H9 (cell line): ENCODE measurements at regions not wholly inside any gene's neighbourhood (a gene's known extent, or its start where the extent isn't known, plus 50 kb on each side); places are given as distances from the start of the nearest gene placed in this dataset.

Experiments used
- DNase-seq: peaks from one replicate; pipeline ENCODE4 v3.0.0-alpha.2; 2017
- H2AFZ ChIP-seq: one replicate; pipeline ENCODE4 v1.6.1; 2013; ENCODE audit warnings: mild to moderate bottlenecking, low read length, control low read depth, moderate library complexity
- H2AK5ac ChIP-seq: 2 replicates; pipeline ENCODE4 v1.6.1; 2013; ENCODE audit warnings: low read length, control low read depth, mixed read lengths; ENCODE audit not compliant: insufficient read length
- H2BK120ac ChIP-seq: one replicate; pipeline ENCODE4 v1.6.1; 2013; ENCODE audit warnings: low read depth, mild to moderate bottlenecking, low read length, control low read depth, inconsistent platforms; ENCODE audit not compliant: poor library complexity, severe bottlenecking
- H2BK12ac ChIP-seq: 2 replicates; pipeline ENCODE4 v1.6.1; 2013; ENCODE audit warnings: low read length, control low read depth, mixed read lengths, low read depth; ENCODE audit not compliant: insufficient read length
- H2BK15ac ChIP-seq: 2 replicates; pipeline ENCODE4 v1.6.1; 2013; ENCODE audit warnings: low read depth, low read length, control low read depth
- H2BK20ac ChIP-seq: one replicate; pipeline ENCODE4 v1.6.1; 2013; ENCODE audit warnings: low read depth, mild to moderate bottlenecking, low read length, control low read depth, inconsistent platforms; ENCODE audit not compliant: poor library complexity, severe bottlenecking
- H2BK5ac ChIP-seq: 2 replicates; pipeline ENCODE4 v1.6.1; 2013; ENCODE audit warnings: low read length, control low read depth, mixed read lengths; ENCODE audit not compliant: insufficient read length
- H3K14ac ChIP-seq: 2 replicates; pipeline ENCODE4 v1.6.1; 2013; ENCODE audit warnings: low read length, control low read depth; ENCODE audit not compliant: insufficient read depth
- H3K18ac ChIP-seq: 2 replicates; pipeline ENCODE4 v1.6.1; 2013; ENCODE audit warnings: low read depth, mild to moderate bottlenecking, mixed read lengths, low read length, control low read depth; ENCODE audit not compliant: insufficient read length
- H3K23ac ChIP-seq: 2 replicates; pipeline ENCODE4 v1.6.1; 2013; ENCODE audit warnings: low read length, control low read depth, mixed read lengths, low read depth; ENCODE audit not compliant: insufficient read length
- H3K23me2 ChIP-seq: 2 replicates; pipeline ENCODE4 v1.6.1; 2013; ENCODE audit warnings: low read depth, mild to moderate bottlenecking, mixed read lengths, low read length, control low read depth; ENCODE audit not compliant: insufficient read length, poor library complexity, severe bottlenecking
- H3K27ac ChIP-seq: 2 replicates; pipeline ENCODE4 v1.5.1; 2013; ENCODE audit warnings: low read length, control low read depth, mixed read lengths, low read depth; ENCODE audit not compliant: insufficient read length
- H3K27me3 ChIP-seq: 2 replicates; pipeline ENCODE4 v1.6.1; 2013; ENCODE audit warnings: low read length, control low read depth, inconsistent platforms; ENCODE audit not compliant: insufficient read depth
- H3K4ac ChIP-seq: 2 replicates; pipeline ENCODE4 v1.6.1; 2013; ENCODE audit warnings: low read depth, mild to moderate bottlenecking, control low read depth, inconsistent platforms, low read length, moderate library complexity
- H3K4me1 ChIP-seq: 2 replicates; pipeline ENCODE4 v1.6.1; 2013; ENCODE audit warnings: low read length, control low read depth, inconsistent platforms; ENCODE audit not compliant: insufficient read depth
- H3K4me2 ChIP-seq: 2 replicates; pipeline ENCODE4 v1.6.1; 2013; ENCODE audit warnings: low read length, control low read depth, mixed read lengths; ENCODE audit not compliant: insufficient read length, insufficient read depth
- H3K56ac ChIP-seq: 2 replicates; pipeline ENCODE4 v1.6.1; 2013; ENCODE audit warnings: low read depth, mild to moderate bottlenecking, mixed read lengths, low read length, control low read depth; ENCODE audit not compliant: insufficient read length
- H3K79me1 ChIP-seq: 2 replicates; pipeline ENCODE4 v1.6.1; 2013; ENCODE audit warnings: low read depth, mild to moderate bottlenecking, moderate library complexity, low read length, control low read depth, inconsistent platforms; ENCODE audit not compliant: insufficient read depth, poor library complexity, severe bottlenecking
- H3K79me2 ChIP-seq: 2 replicates; pipeline ENCODE4 v1.6.1; 2013; ENCODE audit warnings: low read length, control low read depth, inconsistent platforms; ENCODE audit not compliant: insufficient read depth
- H3K9ac ChIP-seq: 2 replicates; pipeline ENCODE4 v1.6.1; 2013; ENCODE audit warnings: low read length, control low read depth, mixed read lengths; ENCODE audit not compliant: insufficient read length; ENCODE audit errors: extremely low read depth
- H3K9me3 ChIP-seq: one replicate; pipeline ENCODE4 v1.6.1; 2013; ENCODE audit warnings: low read depth, low read length, inconsistent platforms; ENCODE audit not compliant: control insufficient read depth
- H3T11ph ChIP-seq: one replicate; pipeline ENCODE4 v1.6.1; 2013; ENCODE audit warnings: mild to moderate bottlenecking, low read length, control low read depth, inconsistent platforms
- H4K20me1 ChIP-seq: one replicate; pipeline ENCODE4 v1.6.1; 2013; ENCODE audit not compliant: control insufficient read depth, insufficient read length, insufficient read depth
- H4K5ac ChIP-seq: 2 replicates; pipeline ENCODE4 v1.6.1; 2013; ENCODE audit warnings: low read depth, mild to moderate bottlenecking, mixed read lengths, low read length, control low read depth; ENCODE audit not compliant: insufficient read length
- H4K8ac ChIP-seq: replicated peaks from 2 replicates; pipeline ENCODE4 v1.6.1; 2013; ENCODE audit warnings: low read length, control low read depth, mixed read lengths, low read depth; ENCODE audit not compliant: insufficient read length
- H4K91ac ChIP-seq: 2 replicates; pipeline ENCODE4 v1.6.1; 2013; ENCODE audit warnings: low read depth, mild to moderate bottlenecking, moderate library complexity, mixed read lengths, low read length, control low read depth; ENCODE audit not compliant: insufficient read length
- H3K27ac Mint-ChIP-seq, 3 experiments: 2 replicates in 2 of 3; 3 replicates in 1 of 3; pipeline ENCODE4 v1.8.0; 2020 to 2021; ENCODE audit warnings: mixed read lengths in 3 of 3, mild to moderate bottlenecking in 1 of 3, moderate library complexity in 1 of 3
- H3K27me3 Mint-ChIP-seq: 2 replicates; pipeline ENCODE4 v1.8.0; 2021; ENCODE audit warnings: low read depth, mild to moderate bottlenecking, moderate library complexity, mixed read lengths
- H3K36me3 Mint-ChIP-seq, 3 experiments: 2 replicates in 2 of 3; 3 replicates in 1 of 3; pipeline ENCODE4 v1.8.0; 2020 to 2021; ENCODE audit warnings: low read depth in 3 of 3, mixed read lengths in 3 of 3; ENCODE audit not compliant: insufficient read depth in 1 of 3
- H3K4me1 Mint-ChIP-seq, 2 experiments: 2 replicates each; pipeline ENCODE4 v1.8.0; 2020; ENCODE audit warnings: mixed read lengths in 2 of 2
- H3K4me3 Mint-ChIP-seq, 2 experiments: 2 replicates in 1 of 2; 3 replicates in 1 of 2; pipeline ENCODE4 v1.8.0; 2020 to 2021; ENCODE audit warnings: mild to moderate bottlenecking in 2 of 2, mixed read lengths in 2 of 2, moderate library complexity in 1 of 2
- H3K9me3 Mint-ChIP-seq, 2 experiments: 2 replicates in 1 of 2; 3 replicates in 1 of 2; pipeline ENCODE4 v1.8.0; 2020; ENCODE audit warnings: mild to moderate bottlenecking in 2 of 2, mixed read lengths in 2 of 2, moderate library complexity in 1 of 2
- CTCF ChIP-seq: fragments of 200-600 bp; sonication (generic); conservative IDR thresholded peaks from 3 replicates; pipeline ENCODE4 v1.8.0; 2021; ENCODE audit warnings: antibody characterized with exemption, mild to moderate bottlenecking
- WGBS: extraction: QIAGEN DNeasy Blood & Tissue Kit; methylation state at CpG from one replicate; pipeline ENCODE4 v1.1.7; 2013; ENCODE audit warnings: missing lambda C conversion rate, low lambda C conversion rate, mixed read lengths; ENCODE audit not compliant: insufficient read length; ENCODE audit errors: extremely low coverage; 5-methylcytosine and 5-hydroxymethylcytosine counted together

GRCh38 chr18:47680488-47680887 is 250.0 kb downstream of the SMAD2 start:
- no peaks in the 10 kb centered on the region for H3K79me2 ChIP-seq
- no peak overlapping the region for H4K91ac ChIP-seq
- no peak overlapping the region for H2BK12ac ChIP-seq
- no peak overlapping the region for H3K4me3 Mint-ChIP-seq
- H3K79me1 ChIP-seq = no peaks in the 10 kb centered on the region
- H2AFZ ChIP-seq = no peak overlapping the region
- H2BK5ac ChIP-seq = no peak overlapping the region
- H4K8ac ChIP-seq = no peak overlapping the region
- peaks cover 0 to 3% of the 10 kb centered on the region in 2 experiments; a peak in 1 of 5 replicates for H3K9me3 Mint-ChIP-seq
- no peak for TF ChIP-seq CTCF
- H3K4ac ChIP-seq = no peak overlapping the region
- no peak overlapping the region for H3K27ac ChIP-seq
- no peak overlapping the region for H3K4me2 ChIP-seq
- no peak for DNase-seq
- no peaks in the 10 kb centered on the region for H3K36me3 Mint-ChIP-seq
- no peak overlapping the region for H4K5ac ChIP-seq
- no peak overlapping the region for H3K14ac ChIP-seq
- no peak overlapping the region for H3T11ph ChIP-seq
- H3K23ac ChIP-seq = no peak overlapping the region
- peak overlapping the region in 1 of 3 experiments; percentile 40; a peak in 1 of 7 replicates for H3K27ac Mint-ChIP-seq
- H4K20me1 ChIP-seq = no peaks in the 10 kb centered on the region
- H3K4me1 Mint-ChIP-seq = no peaks in the 10 kb centered on the region
- H2BK20ac ChIP-seq = no peak overlapping the region
- no peak overlapping the region for H2AK5ac ChIP-seq
- no CpG with 5 or more reads among the region's 1 CpG for WGBS
- no peak overlapping the region for H3K56ac ChIP-seq
- H3K9me3 ChIP-seq = no peaks in the 10 kb centered on the region
- no peak overlapping the region for H2BK15ac ChIP-seq
- peaks cover 2% of the 10 kb centered on the region; the same call in 1 of the 2 replicates for H3K27me3 Mint-ChIP-seq
- H3K23me2 ChIP-seq = no peaks in the 10 kb centered on the region
- no peak overlapping the region for H3K18ac ChIP-seq
- no peak overlapping the region for H3K9ac ChIP-seq
- no peak overlapping the region for H2BK120ac ChIP-seq
- no peaks in the 10 kb centered on the region for H3K4me1 ChIP-seq
- H3K27me3 ChIP-seq = no peaks in the 10 kb centered on the region
